ENCODE measurements at regions not wholly inside any gene's neighbourhood (a gene's known extent, or its start where the extent isn't known, plus 50 kb on each side); places are given as distances from the start of the nearest gene placed in this dataset.

GRCh38 chr6:150734235-150734634 lies 131.3 kb upstream of the MTHFD1L start:
- no peaks in the 10 kb centered on the region for H3K27me3 Mint-ChIP-seq (ENCODE audit: insufficient read depth, low read depth, poor library complexity)
- Histone ChIP-seq H3K4me2 (no peak overlapping the region), H3K79me2 (replicated peaks; ENCODE audit: insufficient read depth) (no peaks in the 10 kb centered on the region), H3K9me2 (ENCODE audit: insufficient read depth) (no peaks in the 10 kb centered on the region), H3K36me3 (ENCODE audit: insufficient read depth) (no peaks in the 10 kb centered on the region), H3F3A (replicated peaks; ENCODE audit: low read depth) (no peaks in the 10 kb centered on the region), H3K4me1 (ENCODE audit: insufficient read depth) (no peaks in the 10 kb centered on the region), H3K27me3 (ENCODE audit: insufficient read depth) (no peaks in the 10 kb centered on the region), H2AFZ (no peak overlapping the region), H4K20me1 (replicated peaks; ENCODE audit: insufficient read depth) (no peaks in the 10 kb centered on the region), H3K27ac (ENCODE audit: low read depth) (no peak overlapping the region), H3K4me3 (no peak overlapping the region)
- TF ChIP-seq ZNF462 (CRISPR knock-in tag; IDR thresholded peaks at IDR 0.05) = no peak
- no peak for TF ChIP-seq ZNF331 (CRISPR knock-in tag; IDR thresholded peaks at IDR 0.05; ENCODE audit: low read depth)
- no peak for TF ChIP-seq JUNB (IDR thresholded peaks at IDR 0.05; ENCODE audit: unreplicated experiment)
- no peaks in the 10 kb centered on the region for H3K9me3 Mint-ChIP-seq
- no peaks in the 10 kb centered on the region for H3K36me3 Mint-ChIP-seq (ENCODE audit: low read depth)
- DNase-seq (ENCODE audit: low spot score) = no peak
- H3K4me1 Mint-ChIP-seq = no peaks in the 10 kb centered on the region
- no peak overlapping the region for H3K27ac Mint-ChIP-seq
- ATAC-seq = no peak
- no peak overlapping the region for H3K4me3 Mint-ChIP-seq

GRCh38 chr6:150735341-150735851 lies 130.1 kb upstream of the MTHFD1L start:
- H3K4me2 ChIP-seq = no peak overlapping the region
- Mint-ChIP-seq H3K9me3 (no peaks in the 10 kb centered on the region), H3K27me3 (ENCODE audit: insufficient read depth, low read depth, poor library complexity) (no peaks in the 10 kb centered on the region), H3K36me3 (ENCODE audit: low read depth) (no peaks in the 10 kb centered on the region), H3K4me1 (no peaks in the 10 kb centered on the region), H3K27ac (no peak overlapping the region), H3K4me3 (no peak overlapping the region)
- H3K4me3 ChIP-seq = no peak overlapping the region
- H3K27ac ChIP-seq (ENCODE audit: low read depth) = no peak overlapping the region
- H2AFZ ChIP-seq = no peak overlapping the region
- H3K27me3 ChIP-seq (ENCODE audit: insufficient read depth) = no peaks in the 10 kb centered on the region
- no peaks in the 10 kb centered on the region for H4K20me1 ChIP-seq (replicated peaks; ENCODE audit: insufficient read depth)
- no peaks in the 10 kb centered on the region for H3K9me2 ChIP-seq (ENCODE audit: insufficient read depth)
- H3F3A ChIP-seq (replicated peaks; ENCODE audit: low read depth) = no peaks in the 10 kb centered on the region
- DNase-seq (ENCODE audit: low spot score) = no peak
- H3K4me1 ChIP-seq (ENCODE audit: insufficient read depth) = no peaks in the 10 kb centered on the region
- H3K79me2 ChIP-seq (replicated peaks; ENCODE audit: insufficient read depth) = no peaks in the 10 kb centered on the region
- ATAC-seq = no peak
- no peaks in the 10 kb centered on the region for H3K36me3 ChIP-seq (ENCODE audit: insufficient read depth)
- TF ChIP-seq REST (IDR thresholded peaks at IDR 0.05; ENCODE audit: unreplicated experiment) (no peak), EZH2phosphoT487 (IDR thresholded peaks at IDR 0.05; ENCODE audit: unreplicated experiment) (no peak), EZH2 (IDR thresholded peaks at IDR 0.05; ENCODE audit: low read depth, unreplicated experiment) (no peak)
